PC-9 (cell line): ENCODE measurements at regions not wholly inside any gene's neighbourhood (a gene's known extent, or its start where the extent isn't known, plus 50 kb on each side); places are given as distances from the start of the nearest gene placed in this dataset.
A peak's percentile ranks its signal among the peaks of the same experiment; 100 is the strongest.

ENCODE experiments used
- BruUV-seq: library from RNA; stranded (reverse); fragments of 400-500 nt; replicated peaks from 2 replicates; lab custom pipeline; 2021; lab: Mats Ljungman, UMichigan
- CTCF ChIA-PET: fragments of 300-600 bp; sonication (Branson Sonifier 250); formaldehyde crosslinking; loops from one replicate; lab custom pipeline; 2022; ENCODE audit warnings: antibody characterized with exemption; lab: Charles Lee
- POLR2A ChIA-PET: fragments of 300-600 bp; sonication (Branson Sonifier 250); formaldehyde crosslinking; loops from one replicate; lab custom pipeline; 2022; ENCODE audit warnings: antibody characterized with exemption; ENCODE audit not compliant: unreplicated experiment; lab: Charles Lee
- DNase-seq, 2 experiments: peaks; one replicate each; pipeline versions ENCODE4 v3.0.0 to v3.0.0-alpha.2; 2015 to 2022; ENCODE audit warnings: mixed read lengths in 1 of 2
- H2AFZ ChIP-seq: fragments of 200-600 bp; sonication (generic); 2 replicates; pipeline ENCODE4 v1.8.1; 2017; ENCODE audit warnings: antibody characterized with exemption
- H3F3A ChIP-seq: fragments of 200-600 bp; sonication (generic); 2 replicates; pipeline ENCODE4 v1.8.1; 2017; ENCODE audit warnings: antibody characterized with exemption, mild to moderate bottlenecking, low read depth; ENCODE audit not compliant: insufficient read depth
- H3K27ac ChIP-seq: fragments of 200-600 bp; sonication (generic); 2 replicates; pipeline ENCODE4 v1.6.1; 2016; ENCODE audit warnings: mixed run types
- H3K27me3 ChIP-seq: fragments of 200-600 bp; sonication (generic); 2 replicates; pipeline ENCODE4 v1.6.1; 2016; ENCODE audit warnings: low read depth, mixed run types; ENCODE audit not compliant: insufficient read depth
- H3K36me3 ChIP-seq: fragments of 200-600 bp; sonication (generic); 2 replicates; pipeline ENCODE4 v1.6.1; 2016; ENCODE audit warnings: low read depth, mixed run types
- H3K4me1 ChIP-seq: fragments of 200-600 bp; sonication (generic); replicated peaks from 2 replicates; pipeline ENCODE4 v1.6.1; 2016; ENCODE audit warnings: mixed run types; ENCODE audit not compliant: insufficient read depth
- H3K4me2 ChIP-seq: fragments of 200-600 bp; sonication (generic); 2 replicates; pipeline ENCODE4 v1.6.1; 2017; ENCODE audit warnings: mixed run types
- H3K4me3 ChIP-seq: fragments of 200-600 bp; sonication (generic); 2 replicates; pipeline ENCODE4 v1.6.1; 2016; ENCODE audit warnings: mixed run types
- H3K79me2 ChIP-seq: fragments of 200-600 bp; sonication (generic); 2 replicates; pipeline ENCODE4 v1.6.1; 2017; ENCODE audit warnings: low read depth, mixed run types
- H3K9me2 ChIP-seq: fragments of 200-600 bp; sonication (generic); 2 replicates; pipeline ENCODE4 v1.8.1; 2017; ENCODE audit warnings: mild to moderate bottlenecking; ENCODE audit not compliant: insufficient read depth
- H3K9me3 ChIP-seq: fragments of 200-600 bp; sonication (generic); 2 replicates; pipeline ENCODE4 v1.8.1; 2016; ENCODE audit warnings: low read depth; ENCODE audit not compliant: insufficient read depth
- H4K20me1 ChIP-seq: fragments of 200-600 bp; sonication (generic); 2 replicates; pipeline ENCODE4 v1.8.1; 2017; ENCODE audit not compliant: insufficient read depth
- CTCF ChIP-seq: fragments of 200-600 bp; sonication (generic); conservative IDR thresholded peaks from 2 replicates; pipeline ENCODE4 v1.6.1; 2017; ENCODE audit warnings: mixed run types, antibody characterized with exemption, mild to moderate bottlenecking, moderate library complexity
- EZH2 ChIP-seq: fragments of 200-600 bp; sonication (generic); IDR thresholded peaks from 2 replicates; pipeline ENCODE4 v1.8.0; 2017; ENCODE audit warnings: antibody characterized with exemption, low read depth
- intact Hi-C: fragments of 100-400 bp; cut with micrococcal nuclease; formaldehyde crosslinking; loops from one replicate; pipeline ENCODE4 v1.10.0; 2022; ENCODE audit not compliant: unreplicated experiment

DNA sequence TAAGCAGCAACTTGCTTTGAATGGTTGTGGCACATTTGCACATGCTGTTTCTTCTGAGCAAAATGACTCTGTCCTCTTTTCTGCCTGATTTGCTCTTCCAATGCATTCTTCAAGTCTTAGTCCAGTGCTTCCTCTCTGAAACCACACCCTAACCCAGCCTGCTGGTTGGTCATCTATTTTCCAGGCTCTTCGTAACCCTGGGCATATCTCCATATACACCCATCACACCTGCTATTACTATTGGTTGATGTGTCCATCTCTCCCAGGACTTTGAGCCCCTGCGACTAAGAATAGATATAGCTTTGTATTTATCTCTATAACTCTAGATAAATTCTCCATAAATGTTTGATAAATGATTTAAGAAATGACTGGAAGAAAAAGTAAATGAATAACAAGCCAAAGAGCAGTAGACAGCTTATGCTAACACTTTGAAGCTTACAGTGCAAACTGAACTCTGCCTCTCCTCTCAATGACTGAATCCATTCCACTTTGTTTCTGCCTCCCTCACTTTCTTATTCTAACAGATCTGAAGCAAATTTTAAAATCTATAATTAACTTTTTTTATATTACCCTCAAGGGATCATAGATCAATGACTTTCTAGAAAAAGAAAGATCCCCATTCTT, 59.7 kb upstream of the NT5E start:
- H3K4me1 ChIP-seq: peaks cover 14% of the 10 kb centered on the region; the same call in 1 of the 2 replicates
- no peaks in the 10 kb centered on the region; the same call in 1 of the 2 replicates for H3K9me3 ChIP-seq
- H3K79me2 ChIP-seq: no peaks in the 10 kb centered on the region
- no peak overlapping the region for H3K27ac ChIP-seq
- H3K36me3 ChIP-seq: no peaks in the 10 kb centered on the region
- ChIA-PET CTCF (no interaction called here), POLR2A (interaction anchor here (0.6 to 0.8 kb wide), 3 partner anchors 14 to 101 kb away, joined by 3 to 6 read pairs (median 5); partner anchors contain the start of gene NT5E)
- H4K20me1 ChIP-seq: no peaks in the 10 kb centered on the region
- H3K4me3 ChIP-seq: no peak overlapping the region
- H3K27me3 ChIP-seq: no peaks in the 10 kb centered on the region
- no peak overlapping the region for H2AFZ ChIP-seq
- H3K4me2 ChIP-seq: no peak overlapping the region
- H3F3A ChIP-seq: no peaks in the 10 kb centered on the region
- intact Hi-C loops: no loop called here
- H3K9me2 ChIP-seq: no peaks in the 10 kb centered on the region
- no peak for TF ChIP-seq CTCF
- no peak for TF ChIP-seq EZH2
- no peak for DNase-seq
- no TSS peak for BruUV-seq

- Histone ChIP-seq H3K4me2 (no peak overlapping the region), H2AFZ (no peak overlapping the region), H4K20me1 (no peaks in the 10 kb centered on the region), H3K27me3 (no peaks in the 10 kb centered on the region), H3K4me1 (peaks cover 14% of the 10 kb centered on the region; the same call in 1 of the 2 replicates), H3K9me3 (no peaks in the 10 kb centered on the region; the same call in 1 of the 2 replicates), H3K9me2 (no peaks in the 10 kb centered on the region), H3K79me2 (no peaks in the 10 kb centered on the region), H3K4me3 (no peak overlapping the region), H3K36me3 (no peaks in the 10 kb centered on the region), H3K27ac (no peak overlapping the region), H3F3A (no peaks in the 10 kb centered on the region)
- POLR2A ChIA-PET: no interaction called here
- DNase-seq: no peak
- CTCF ChIA-PET: no interaction called here
- intact Hi-C loops: no loop called here
- TF ChIP-seq CTCF (no peak), EZH2 (no peak)
- BruUV-seq: TSS peak; percentile 60
These were observed 60.6 kb upstream of the NT5E start for GRCh38 chr6:85389151-85389797.

GRCh38 chr6:85388531-85388930, 61.4 kb upstream of the NT5E start:
- Histone ChIP-seq H3K36me3 (no peaks in the 10 kb centered on the region), H3K9me3 (no peaks in the 10 kb centered on the region; the same call in 1 of the 2 replicates), H2AFZ (no peak overlapping the region), H3K9me2 (no peaks in the 10 kb centered on the region), H3K27me3 (no peaks in the 10 kb centered on the region), H3K79me2 (no peaks in the 10 kb centered on the region), H3F3A (no peaks in the 10 kb centered on the region), H4K20me1 (no peaks in the 10 kb centered on the region), H3K4me2 (no peak overlapping the region), H3K4me3 (no peak overlapping the region), H3K4me1 (peaks cover 14% of the 10 kb centered on the region; the same call in 1 of the 2 replicates), H3K27ac (no peak overlapping the region)
- intact Hi-C loops: no loop called here
- ChIA-PET CTCF (no interaction called here), POLR2A (no interaction called here)
- TF ChIP-seq EZH2 (no peak), CTCF (no peak)
- BruUV-seq: no TSS peak
- DNase-seq: no peak
